Neural progenitor cell (in vitro differentiated cells): ENCODE measurements at regions not wholly inside any gene's neighbourhood (a gene's known extent, or its start where the extent isn't known, plus 50 kb on each side); places are given as distances from the start of the nearest gene placed in this dataset.

ENCODE experiments used
- EZH2 ChIP-seq: fragments of 200-600 bp; sonication (generic); IDR thresholded peaks from 2 replicates; pipeline ENCODE4 v1.6.1; 2017; ENCODE audit warnings: antibody characterized with exemption, mild to moderate bottlenecking, moderate library complexity
- TF ChIP-seq, protein P1 (sequence below): fragments of 200-600 bp; sonication (generic); IDR thresholded peaks from 2 replicates; pipeline ENCODE4 v1.5.1; 2017; ENCODE audit warnings: antibody characterized with exemption, mild to moderate bottlenecking

DNA sequence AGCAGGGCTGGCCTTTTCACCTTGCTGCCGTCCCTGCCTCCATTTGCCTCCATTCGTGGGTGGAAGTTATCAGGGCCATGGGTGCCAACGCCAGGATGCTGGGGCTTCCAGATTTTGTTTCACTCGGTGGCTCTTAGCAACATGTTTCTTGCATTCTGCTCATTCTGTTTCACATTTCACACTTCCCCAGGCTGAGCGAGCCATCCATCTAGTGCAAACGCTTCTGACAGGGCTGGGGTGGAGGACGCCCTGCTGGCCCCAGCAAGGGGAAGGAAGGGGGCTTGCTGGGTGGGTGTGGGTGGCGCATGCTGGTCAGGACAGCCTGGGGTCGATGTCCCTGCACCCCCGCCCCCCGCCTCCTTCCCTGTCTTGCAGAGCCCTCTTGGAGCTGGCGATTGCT, 165.2 kb downstream of the URI1 start:
- TF ChIP-seq, protein P1, sequence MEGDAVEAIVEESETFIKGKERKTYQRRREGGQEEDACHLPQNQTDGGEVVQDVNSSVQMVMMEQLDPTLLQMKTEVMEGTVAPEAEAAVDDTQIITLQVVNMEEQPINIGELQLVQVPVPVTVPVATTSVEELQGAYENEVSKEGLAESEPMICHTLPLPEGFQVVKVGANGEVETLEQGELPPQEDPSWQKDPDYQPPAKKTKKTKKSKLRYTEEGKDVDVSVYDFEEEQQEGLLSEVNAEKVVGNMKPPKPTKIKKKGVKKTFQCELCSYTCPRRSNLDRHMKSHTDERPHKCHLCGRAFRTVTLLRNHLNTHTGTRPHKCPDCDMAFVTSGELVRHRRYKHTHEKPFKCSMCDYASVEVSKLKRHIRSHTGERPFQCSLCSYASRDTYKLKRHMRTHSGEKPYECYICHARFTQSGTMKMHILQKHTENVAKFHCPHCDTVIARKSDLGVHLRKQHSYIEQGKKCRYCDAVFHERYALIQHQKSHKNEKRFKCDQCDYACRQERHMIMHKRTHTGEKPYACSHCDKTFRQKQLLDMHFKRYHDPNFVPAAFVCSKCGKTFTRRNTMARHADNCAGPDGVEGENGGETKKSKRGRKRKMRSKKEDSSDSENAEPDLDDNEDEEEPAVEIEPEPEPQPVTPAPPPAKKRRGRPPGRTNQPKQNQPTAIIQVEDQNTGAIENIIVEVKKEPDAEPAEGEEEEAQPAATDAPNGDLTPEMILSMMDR, result no peak
- no peak for TF ChIP-seq EZH2
